Esophagus muscularis mucosa (tissue), 4 donors: ENCODE measurements at regions not wholly inside any gene's neighbourhood (a gene's known extent, or its start where the extent isn't known, plus 50 kb on each side); places are given as distances from the start of the nearest gene placed in this dataset.

ENCODE experiments used
- EP300 ChIP-seq: sonication (generic); formaldehyde crosslinking; IDR thresholded peaks from one replicate; pipeline ENCODE4 v1.6.1; 2017; ENCODE audit warnings: antibody characterized with exemption
- POLR2A ChIP-seq: fragments of 450-650 bp; IDR thresholded peaks from one replicate; pipeline ENCODE4 v1.6.1; 2017; ENCODE audit warnings: antibody characterized with exemption, moderate library complexity, mild to moderate bottlenecking, low read depth
- POLR2AphosphoS5 ChIP-seq, 2 donors: sonication (generic); formaldehyde crosslinking; IDR thresholded peaks; one replicate each; pipeline ENCODE4 v1.6.1; 2017; ENCODE audit warnings: antibody characterized with exemption in 2 of 2
- TF ChIP-seq, protein P1 (sequence below), 3 experiments: fragments of 200-600 bp in 2 of 3; fragments of 450-650 bp in 1 of 3; sonication (generic) in 2 of 3; IDR thresholded peaks; one replicate each; pipeline ENCODE4 v1.5.1; 2017 to 2019; ENCODE audit warnings: antibody characterized with exemption in 3 of 3, mild to moderate bottlenecking in 2 of 3, moderate library complexity in 1 of 3

DNA sequence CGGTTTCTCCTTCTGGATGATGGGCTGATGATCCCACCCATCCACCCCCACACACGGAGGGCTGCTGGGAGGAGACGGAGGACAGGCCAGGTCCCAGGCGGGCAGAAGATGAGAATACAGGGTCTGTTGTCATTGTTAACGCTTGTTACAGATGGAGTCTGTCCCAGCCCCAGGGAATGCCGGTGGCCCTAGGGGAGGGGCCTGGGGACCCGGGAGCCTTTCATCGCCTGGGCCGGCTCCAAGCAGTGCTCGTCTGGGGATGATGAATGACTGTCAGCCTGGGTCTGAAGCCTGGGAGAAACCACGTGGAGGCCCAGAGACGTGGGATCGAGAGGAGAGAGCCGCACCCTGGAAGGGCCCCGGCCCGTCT lies 69.2 kb downstream of the UNCX start:
- TF ChIP-seq, protein P1, sequence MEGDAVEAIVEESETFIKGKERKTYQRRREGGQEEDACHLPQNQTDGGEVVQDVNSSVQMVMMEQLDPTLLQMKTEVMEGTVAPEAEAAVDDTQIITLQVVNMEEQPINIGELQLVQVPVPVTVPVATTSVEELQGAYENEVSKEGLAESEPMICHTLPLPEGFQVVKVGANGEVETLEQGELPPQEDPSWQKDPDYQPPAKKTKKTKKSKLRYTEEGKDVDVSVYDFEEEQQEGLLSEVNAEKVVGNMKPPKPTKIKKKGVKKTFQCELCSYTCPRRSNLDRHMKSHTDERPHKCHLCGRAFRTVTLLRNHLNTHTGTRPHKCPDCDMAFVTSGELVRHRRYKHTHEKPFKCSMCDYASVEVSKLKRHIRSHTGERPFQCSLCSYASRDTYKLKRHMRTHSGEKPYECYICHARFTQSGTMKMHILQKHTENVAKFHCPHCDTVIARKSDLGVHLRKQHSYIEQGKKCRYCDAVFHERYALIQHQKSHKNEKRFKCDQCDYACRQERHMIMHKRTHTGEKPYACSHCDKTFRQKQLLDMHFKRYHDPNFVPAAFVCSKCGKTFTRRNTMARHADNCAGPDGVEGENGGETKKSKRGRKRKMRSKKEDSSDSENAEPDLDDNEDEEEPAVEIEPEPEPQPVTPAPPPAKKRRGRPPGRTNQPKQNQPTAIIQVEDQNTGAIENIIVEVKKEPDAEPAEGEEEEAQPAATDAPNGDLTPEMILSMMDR (IDR thresholded peaks at IDR 0.05), result no peak
- TF ChIP-seq POLR2A, result no peak
- TF ChIP-seq POLR2AphosphoS5 (IDR thresholded peaks at IDR 0.05), result no peak
- no peak for TF ChIP-seq EP300
